ENCODE measurements at regions not wholly inside any gene's neighbourhood (a gene's known extent, or its start where the extent isn't known, plus 50 kb on each side); places are given as distances from the start of the nearest gene placed in this dataset.
"Not testable (repeated sequence)": the region's sequence is repeated elsewhere in the genome, so short reads cannot be mapped to it uniquely, and the experiment has no call there.

- no peak for DNase-seq (ENCODE audit: low read depth in 3 of 3, low spot score in 2 of 3)
Observed at GRCh38 chr2:12465631-12466135, 251.1 kb upstream of the TRIB2 start.

DNA sequence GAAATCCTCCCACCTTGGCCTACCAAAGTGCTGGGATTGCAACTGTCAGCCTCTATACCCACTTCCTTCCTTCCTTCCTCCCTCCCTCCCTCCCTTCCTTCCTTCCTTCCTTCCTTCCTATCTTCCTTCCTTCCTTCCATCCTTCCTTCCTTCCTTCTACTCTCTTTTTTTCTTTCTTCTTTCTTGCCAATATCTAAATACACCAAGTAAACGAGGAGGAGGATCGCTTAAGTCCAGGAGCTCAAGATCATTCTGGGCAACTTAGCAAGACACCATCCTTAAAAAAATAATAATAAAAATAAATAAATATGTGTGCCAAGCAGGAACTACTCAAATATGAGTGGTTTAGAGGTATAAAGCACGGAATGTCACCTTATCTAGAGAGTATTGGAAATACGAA, 249.4 kb upstream of the TRIB2 start:
- DNase-seq (ENCODE audit: low read depth in 3 of 3, low spot score in 2 of 3), result no peak

DNA sequence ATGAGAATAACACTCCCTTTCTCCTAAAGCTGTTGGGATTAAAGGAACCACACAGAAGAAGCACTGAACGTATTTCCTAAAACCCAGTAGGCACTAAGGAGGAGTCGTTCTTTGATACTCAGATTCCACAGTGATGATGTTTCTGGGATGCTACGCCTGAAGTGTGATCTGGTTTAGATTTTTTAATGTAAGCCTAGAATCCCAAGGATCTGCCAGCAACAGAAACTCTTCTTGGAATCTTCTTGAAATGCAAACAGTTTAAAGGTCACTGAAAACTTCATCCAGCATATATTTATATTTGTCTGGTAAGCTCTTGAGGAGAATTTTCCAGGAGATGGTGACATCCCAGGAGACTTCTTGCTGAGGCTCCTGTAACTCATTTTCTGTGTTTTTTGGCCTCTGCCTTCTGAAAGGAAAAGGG, 247.6 kb upstream of the TRIB2 start:
- DNase-seq (ENCODE audit: low read depth in 3 of 3, low spot score in 2 of 3), result no peak

DNA sequence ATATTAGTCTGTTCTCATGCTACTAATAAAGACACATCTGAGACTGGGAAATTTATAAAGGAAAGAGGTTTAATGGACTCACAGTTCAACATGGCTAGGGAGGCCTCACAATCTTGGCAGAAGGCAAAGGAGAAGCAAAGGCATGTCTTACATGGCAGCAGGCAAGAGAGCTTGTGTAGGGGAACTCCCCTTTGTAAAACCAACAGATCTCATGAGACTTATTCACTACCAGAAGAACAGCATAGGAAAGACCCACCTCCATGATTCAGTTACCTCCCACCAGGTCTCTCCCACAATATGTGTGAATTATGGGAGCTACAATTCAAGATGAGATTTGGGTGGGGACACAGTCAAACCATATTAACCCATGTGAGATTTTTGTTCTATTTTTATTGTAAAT, 244.5 kb upstream of the TRIB2 start:
- not testable (repeated sequence) for DNase-seq (ENCODE audit: low read depth in 3 of 3, low spot score in 2 of 3)

DNA sequence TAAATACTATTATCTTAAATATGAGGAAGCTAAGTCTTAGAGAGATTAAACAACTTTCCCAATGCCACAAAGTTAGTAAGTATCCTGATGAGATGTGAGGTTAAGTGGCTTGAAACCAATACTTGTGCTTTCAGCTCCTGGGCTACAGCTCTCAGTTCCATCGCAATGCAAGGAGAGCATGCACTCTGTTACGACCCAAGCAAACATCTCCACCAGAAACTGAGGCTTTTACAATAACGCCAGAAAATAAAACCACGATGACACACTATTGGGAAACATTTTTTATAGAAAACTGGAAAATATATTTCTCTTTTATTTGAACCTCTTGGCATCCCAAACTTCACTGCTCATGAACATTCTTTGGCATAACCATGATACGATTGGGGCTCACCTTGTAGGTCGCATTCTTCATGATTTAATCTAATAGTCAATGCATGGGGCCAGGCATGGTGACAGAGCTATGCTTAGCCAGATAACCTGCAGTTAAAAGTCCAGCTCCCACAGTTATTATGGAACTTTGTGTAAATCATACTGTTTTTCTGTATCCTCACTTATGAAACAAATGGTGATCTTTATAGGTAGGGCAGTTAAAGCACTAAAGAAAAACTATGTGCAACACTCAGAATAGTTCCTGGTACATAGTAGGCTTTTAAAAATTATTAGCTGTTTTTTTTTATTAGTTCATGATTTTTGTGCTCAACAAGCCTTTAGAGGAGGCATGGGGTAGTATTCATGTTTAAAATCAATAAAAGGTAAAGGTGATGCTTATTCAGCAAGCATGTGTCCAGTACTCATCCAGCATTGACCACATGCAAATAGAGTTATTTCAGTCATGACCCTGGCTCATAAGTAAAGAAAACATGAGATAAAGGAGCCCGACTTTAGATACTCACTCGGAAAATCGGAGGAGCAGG, 238.3 kb upstream of the TRIB2 start:
- DNase-seq (ENCODE audit: low read depth in 3 of 3, low spot score in 2 of 3), result no peak

GRCh38 chr2:12479065-12479601, 237.6 kb upstream of the TRIB2 start:
- DNase-seq (ENCODE audit: low read depth in 3 of 3, low spot score in 2 of 3), result no peak

- no peak for DNase-seq (ENCODE audit: low read depth in 3 of 3, low spot score in 2 of 3)
Observed at GRCh38 chr2:12484536-12485115, 232.1 kb upstream of the TRIB2 start.

GRCh38 chr2:12486205-12487118, 230.3 kb upstream of the TRIB2 start:
- no peak for DNase-seq (ENCODE audit: low read depth in 3 of 3, low spot score in 2 of 3)

GRCh38 chr2:12487253-12488004, 229.3 kb upstream of the TRIB2 start:
- no peak for DNase-seq (ENCODE audit: low read depth in 3 of 3, low spot score in 2 of 3)

GRCh38 chr2:12488352-12489318, 228.1 kb upstream of the TRIB2 start:
- DNase-seq (ENCODE audit: low read depth in 3 of 3, low spot score in 2 of 3), result no peak

GRCh38 chr2:12490641-12491040, 226.1 kb upstream of the TRIB2 start:
- DNase-seq (ENCODE audit: low read depth in 3 of 3, low spot score in 2 of 3), result no peak

- not testable (repeated sequence) for DNase-seq (ENCODE audit: low read depth in 3 of 3, low spot score in 2 of 3)
Observed at GRCh38 chr2:12492360-12492759, 224.4 kb upstream of the TRIB2 start.

DNA sequence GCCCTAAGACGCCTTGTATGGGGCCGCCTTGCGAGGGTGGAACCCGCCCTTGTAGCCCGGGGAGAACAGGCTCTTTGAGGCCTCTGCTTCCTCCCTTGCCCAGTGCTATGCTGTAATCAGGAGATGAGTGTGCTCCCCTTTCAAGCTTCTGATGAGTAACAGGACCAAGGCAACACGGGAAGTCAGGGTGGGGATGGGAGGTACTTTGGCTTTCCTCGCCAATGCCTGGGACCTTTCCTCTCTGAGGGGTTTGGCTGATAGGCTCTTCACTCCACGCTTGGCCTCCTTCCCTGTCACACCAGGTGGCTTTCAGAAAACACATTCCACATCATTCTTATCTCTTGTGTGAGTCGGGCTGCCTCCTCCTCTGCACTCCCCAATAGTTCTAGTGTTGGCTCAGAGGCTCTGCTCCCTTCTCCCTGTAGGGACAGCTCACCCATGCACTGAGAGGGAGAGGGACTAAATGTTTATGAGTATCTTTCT, 223.7 kb upstream of the TRIB2 start:
- no peak for DNase-seq (ENCODE audit: low read depth in 3 of 3, low spot score in 2 of 3)

GRCh38 chr2:12495247-12495868, 221.4 kb upstream of the TRIB2 start:
- no peak for DNase-seq (ENCODE audit: low read depth in 3 of 3, low spot score in 2 of 3)

- no peak for DNase-seq (ENCODE audit: low read depth in 3 of 3, low spot score in 2 of 3)
Observed at GRCh38 chr2:12498286-12498685, 218.4 kb upstream of the TRIB2 start.

GRCh38 chr2:12498704-12499103, 218.0 kb upstream of the TRIB2 start:
- no peak for DNase-seq (ENCODE audit: low read depth in 3 of 3, low spot score in 2 of 3)

- DNase-seq (ENCODE audit: low read depth in 3 of 3, low spot score in 2 of 3), result no peak
Observed at GRCh38 chr2:12500899-12501298, 215.8 kb upstream of the TRIB2 start.

DNA sequence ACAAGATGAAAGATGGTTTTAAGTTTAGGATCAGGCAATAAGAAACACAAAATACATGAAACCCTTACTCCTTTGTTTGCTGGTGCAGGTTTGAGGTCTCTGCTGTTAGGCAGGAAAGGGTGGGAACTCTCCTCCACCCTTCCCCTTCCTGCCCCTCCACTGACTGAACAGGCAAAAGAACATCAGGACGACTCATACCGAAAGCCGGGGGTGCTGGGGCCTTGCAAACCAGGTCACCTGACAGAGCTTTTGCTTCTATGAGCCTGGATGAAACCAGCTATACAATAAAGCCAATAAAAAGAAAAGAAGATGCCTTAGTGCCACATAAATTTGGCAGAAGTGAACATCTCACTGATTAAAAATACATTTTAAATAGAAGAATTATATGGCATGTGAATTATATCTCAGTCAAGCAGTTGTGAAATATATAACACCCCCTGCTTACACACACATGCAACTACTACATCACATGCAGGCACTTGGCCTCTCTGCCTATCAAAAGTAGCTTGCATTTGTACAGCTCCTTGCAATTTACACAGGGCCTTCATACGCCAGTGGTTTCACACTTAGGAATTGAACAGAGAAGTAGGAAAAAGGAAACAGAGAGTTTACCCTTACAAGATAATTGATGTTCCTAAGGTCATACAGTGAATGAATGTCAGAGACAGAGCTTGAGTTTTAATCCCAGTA, 215.1 kb upstream of the TRIB2 start:
- DNase-seq (ENCODE audit: low read depth in 3 of 3, low spot score in 2 of 3), result no peak

All from right renal cortex interstitium (tissue), 3 donors.